ENCODE measurements at regions not wholly inside any gene's neighbourhood (a gene's known extent, or its start where the extent isn't known, plus 50 kb on each side); places are given as distances from the start of the nearest gene placed in this dataset.
A peak's percentile ranks its signal among the peaks of the same experiment; 100 is the strongest.

GRCh38 chr9:115495836-115496235, 377.9 kb upstream of the TNC start:
- no peaks in the 10 kb centered on the region for H3K9me3 ChIP-seq
- no peaks in the 10 kb centered on the region for H3K27me3 ChIP-seq (replicated peaks; ENCODE audit: insufficient read depth)
- no peak overlapping the region for H3K4me3 ChIP-seq
- TF ChIP-seq CTCF (IDR thresholded peaks at IDR 0.05), result no peak
- no peaks in the 10 kb centered on the region for H3K36me3 ChIP-seq
- ATAC-seq (ENCODE audit: insufficient number of reproducible peaks, low FRiP score, low read depth) (no peak), DNase-seq (ENCODE audit: low spot score) (no peak)
- peak overlapping the region; percentile 55 to 79 for H3K27ac ChIP-seq
- peaks cover 6 to 42% of the 10 kb centered on the region in 2 donors for H3K4me1 ChIP-seq (ENCODE audit: control insufficient read depth in 1 of 2, low read depth in 2 of 2)

- Histone ChIP-seq H3K4me1 (ENCODE audit: control insufficient read depth in 1 of 2, low read depth in 2 of 2) (peaks cover 6 to 32% of the 10 kb centered on the region in 2 donors), H3K27ac (no peak overlapping the region), H3K36me3 (no peaks in the 10 kb centered on the region), H3K4me3 (no peak overlapping the region), H3K27me3 (replicated peaks; ENCODE audit: insufficient read depth) (no peaks in the 10 kb centered on the region), H3K9me3 (no peaks in the 10 kb centered on the region)
- ATAC-seq (ENCODE audit: insufficient number of reproducible peaks, low FRiP score, low read depth) (no peak), DNase-seq (ENCODE audit: low spot score) (no peak)
- no peak for TF ChIP-seq CTCF (IDR thresholded peaks at IDR 0.05)
These were observed 380.3 kb upstream of the TNC start for GRCh38 chr9:115498303-115498702.

GRCh38 chr9:115507148-115507547, 389.2 kb upstream of the TNC start:
- ATAC-seq (ENCODE audit: insufficient number of reproducible peaks, low FRiP score, low read depth) (no peak), DNase-seq (ENCODE audit: low spot score) (no peak)
- Histone ChIP-seq H3K27ac (no peak overlapping the region), H3K9me3 (no peaks in the 10 kb centered on the region), H3K27me3 (replicated peaks; ENCODE audit: insufficient read depth) (no peaks in the 10 kb centered on the region), H3K4me3 (no peak overlapping the region), H3K36me3 (no peaks in the 10 kb centered on the region), H3K4me1 (ENCODE audit: control insufficient read depth in 1 of 2, low read depth in 2 of 2) (no peaks in the 10 kb centered on the region)
- no peak for TF ChIP-seq CTCF (IDR thresholded peaks at IDR 0.05)

- ATAC-seq (ENCODE audit: insufficient number of reproducible peaks, low FRiP score, low read depth) (no peak), DNase-seq (ENCODE audit: low spot score) (no peak)
- Histone ChIP-seq H3K27ac (no peak overlapping the region), H3K4me3 (no peak overlapping the region), H3K27me3 (replicated peaks; ENCODE audit: insufficient read depth) (no peaks in the 10 kb centered on the region), H3K4me1 (ENCODE audit: control insufficient read depth in 1 of 2, low read depth in 2 of 2) (no peaks in the 10 kb centered on the region), H3K9me3 (no peaks in the 10 kb centered on the region), H3K36me3 (no peaks in the 10 kb centered on the region)
- TF ChIP-seq CTCF (IDR thresholded peaks at IDR 0.05), result no peak
These were observed 395.2 kb upstream of the TNC start for GRCh38 chr9:115513148-115513547.

- DNase-seq (ENCODE audit: low spot score) (no peak), ATAC-seq (ENCODE audit: insufficient number of reproducible peaks, low FRiP score, low read depth) (no peak)
- no peak overlapping the region for H3K4me3 ChIP-seq
- no peak for TF ChIP-seq CTCF (IDR thresholded peaks at IDR 0.05)
- no peaks in the 10 kb centered on the region for H3K4me1 ChIP-seq (ENCODE audit: control insufficient read depth in 1 of 2, low read depth in 2 of 2)
- H3K27me3 ChIP-seq (replicated peaks; ENCODE audit: insufficient read depth), result no peaks in the 10 kb centered on the region
- H3K9me3 ChIP-seq, result no peaks in the 10 kb centered on the region
- H3K27ac ChIP-seq, result no peak overlapping the region
- no peaks in the 10 kb centered on the region for H3K36me3 ChIP-seq
These were observed 396.5 kb upstream of the TNC start for GRCh38 chr9:115514454-115514853.

All from thoracic aorta (tissue), 2 donors.